Panc1 (cell line): ENCODE measurements at regions not wholly inside any gene's neighbourhood (a gene's known extent, or its start where the extent isn't known, plus 50 kb on each side); places are given as distances from the start of the nearest gene placed in this dataset.

Experiments
- ATAC-seq: fragments of 200-7000 bp; cut with Tn5 transposase; 2 replicates; pipeline ENCODE4 v1.9.1; 2020; ENCODE audit warnings: mild to moderate bottlenecking, moderate library complexity
- BruUV-seq: library from RNA; stranded (reverse); fragments of 400-500 nt; replicated peaks from 2 replicates; lab custom pipeline; 2021; lab: Mats Ljungman, UMichigan
- CTCF ChIA-PET: fragments of 300-600 bp; sonication (Branson Sonifier 250); formaldehyde crosslinking; loops from one replicate; lab custom pipeline; 2022; ENCODE audit warnings: antibody characterized with exemption; lab: Charles Lee
- POLR2A ChIA-PET: fragments of 300-600 bp; sonication (Branson Sonifier 250); formaldehyde crosslinking; loops from one replicate; lab custom pipeline; 2022; ENCODE audit warnings: antibody characterized with exemption; lab: Charles Lee
- DNase-seq: peaks from one replicate; pipeline ENCODE4 v3.0.0-alpha.2; 2010; ENCODE audit warnings: low read depth, low spot score
- H3K27ac ChIP-seq: 2 replicates; pipeline ENCODE4 v1.5.1; 2011; ENCODE audit warnings: mild to moderate bottlenecking, low read length, inconsistent platforms
- H3K27me3 ChIP-seq: fragments of 200-500 bp; sonication (Bioruptor generic); 2 replicates; pipeline ENCODE4 v1.6.0; 2014; ENCODE audit warnings: low read length, inconsistent platforms; ENCODE audit not compliant: control insufficient read depth, insufficient read depth
- H3K36me3 ChIP-seq: fragments of 200-500 bp; sonication (Bioruptor generic); 2 replicates; pipeline ENCODE4 v1.5.1; 2014; ENCODE audit warnings: inconsistent platforms, mild to moderate bottlenecking, low read length, moderate library complexity; ENCODE audit not compliant: control insufficient read depth, insufficient read depth
- H3K4me1 ChIP-seq: 2 replicates; pipeline ENCODE4 v1.5.1; 2011; ENCODE audit warnings: inconsistent platforms, mild to moderate bottlenecking, low read length, moderate library complexity; ENCODE audit not compliant: control insufficient read depth, insufficient read depth
- H3K4me3 ChIP-seq, 2 experiments: 2 replicates each; pipeline ENCODE4 v1.5.1; 2011 to 2012; ENCODE audit warnings: low read depth in 2 of 2, low read length in 2 of 2, mild to moderate bottlenecking in 2 of 2, inconsistent platforms in 1 of 2, moderate library complexity in 1 of 2
- H3K9me3 ChIP-seq: fragments of 200-500 bp; sonication (Bioruptor generic); 2 replicates; pipeline ENCODE4 v1.5.1; 2014; ENCODE audit warnings: low read depth, mild to moderate bottlenecking, inconsistent platforms, low read length, moderate library complexity; ENCODE audit not compliant: control insufficient read depth, insufficient read depth
- POLR2AphosphoS5 ChIP-seq: IDR thresholded peaks from 2 replicates; pipeline ENCODE4 v1.6.1; 2012; ENCODE audit warnings: mild to moderate bottlenecking, low read depth, low read length, moderate library complexity
- SIN3A ChIP-seq: IDR thresholded peaks from 2 replicates; pipeline ENCODE4 v1.6.1; 2012; ENCODE audit warnings: low read depth, mild to moderate bottlenecking, low read length, moderate library complexity, borderline replicate concordance; ENCODE audit not compliant: insufficient read depth
- TCF7L2 ChIP-seq: IDR thresholded peaks from 2 replicates; pipeline ENCODE4 v1.6.1; 2011; ENCODE audit warnings: mild to moderate bottlenecking, low read depth, low read length, inconsistent platforms
- in situ Hi-C: cut with HindIII; loops from 2 replicates; pipeline ENCODE4 v1.10.0; 2016; ENCODE audit warnings: low sequenced_read_pairs, low pct_unique_long_range_greater_than_20kb
- intact Hi-C: fragments of 100-400 bp; cut with micrococcal nuclease; formaldehyde crosslinking; loops from one replicate; pipeline ENCODE4 v1.10.0; 2022; ENCODE audit not compliant: unreplicated experiment
- TF ChIP-seq, protein P1 (sequence below): fragments of 450-650 bp; IDR thresholded peaks from 2 replicates; pipeline ENCODE4 v1.5.1; 2017; ENCODE audit warnings: mild to moderate bottlenecking
- TF ChIP-seq, protein P2 (sequence below), 2 experiments: IDR thresholded peaks; 2 replicates each; pipeline ENCODE4 v1.6.1; 2011 to 2012; ENCODE audit warnings: low read depth in 2 of 2, control low read depth in 1 of 2, low read length in 1 of 2, mild to moderate bottlenecking in 1 of 2, moderate library complexity in 1 of 2; ENCODE audit not compliant: insufficient read depth in 1 of 2

GRCh38 chr18:38362286-38362792 is 796.7 kb upstream of the CELF4 start:
- H3K36me3 ChIP-seq, result no peaks in the 10 kb centered on the region
- DNase-seq, result no peak
- in situ Hi-C loops (no loop called here), intact Hi-C loops (no loop called here)
- ChIA-PET POLR2A (no interaction called here), CTCF (no interaction called here)
- no TSS peak for BruUV-seq
- H3K9me3 ChIP-seq, result no peaks in the 10 kb centered on the region
- no peak overlapping the region for H3K4me3 ChIP-seq
- TF ChIP-seq, protein P1, sequence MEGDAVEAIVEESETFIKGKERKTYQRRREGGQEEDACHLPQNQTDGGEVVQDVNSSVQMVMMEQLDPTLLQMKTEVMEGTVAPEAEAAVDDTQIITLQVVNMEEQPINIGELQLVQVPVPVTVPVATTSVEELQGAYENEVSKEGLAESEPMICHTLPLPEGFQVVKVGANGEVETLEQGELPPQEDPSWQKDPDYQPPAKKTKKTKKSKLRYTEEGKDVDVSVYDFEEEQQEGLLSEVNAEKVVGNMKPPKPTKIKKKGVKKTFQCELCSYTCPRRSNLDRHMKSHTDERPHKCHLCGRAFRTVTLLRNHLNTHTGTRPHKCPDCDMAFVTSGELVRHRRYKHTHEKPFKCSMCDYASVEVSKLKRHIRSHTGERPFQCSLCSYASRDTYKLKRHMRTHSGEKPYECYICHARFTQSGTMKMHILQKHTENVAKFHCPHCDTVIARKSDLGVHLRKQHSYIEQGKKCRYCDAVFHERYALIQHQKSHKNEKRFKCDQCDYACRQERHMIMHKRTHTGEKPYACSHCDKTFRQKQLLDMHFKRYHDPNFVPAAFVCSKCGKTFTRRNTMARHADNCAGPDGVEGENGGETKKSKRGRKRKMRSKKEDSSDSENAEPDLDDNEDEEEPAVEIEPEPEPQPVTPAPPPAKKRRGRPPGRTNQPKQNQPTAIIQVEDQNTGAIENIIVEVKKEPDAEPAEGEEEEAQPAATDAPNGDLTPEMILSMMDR, result no peak
- H3K27me3 ChIP-seq, result no peaks in the 10 kb centered on the region
- H3K4me1 ChIP-seq, result no peaks in the 10 kb centered on the region
- H3K27ac ChIP-seq, result no peak overlapping the region
- ATAC-seq, result no peak

- TF ChIP-seq POLR2AphosphoS5, result no peak
Measured at GRCh38 chr18:38358805-38359657, 793.4 kb upstream of the CELF4 start.

GRCh38 chr18:38353149-38353548 is 787.6 kb upstream of the CELF4 start:
- Histone ChIP-seq H3K4me3 (no peak overlapping the region), H3K27ac (no peak overlapping the region), H3K27me3 (no peaks in the 10 kb centered on the region), H3K36me3 (no peaks in the 10 kb centered on the region), H3K4me1 (no peaks in the 10 kb centered on the region), H3K9me3 (no peaks in the 10 kb centered on the region)
- ChIA-PET CTCF (no interaction called here), POLR2A (interaction anchor here (0.7 kb wide), 1 partner anchor 194 kb away, joined by 4 read pairs; no protein-coding TSS in a partner anchor)
- ATAC-seq (no peak), DNase-seq (no peak)
- BruUV-seq, result no TSS peak
- in situ Hi-C loops, result no loop called here
- intact Hi-C loops, result no loop called here
- no peak for TF ChIP-seq SIN3A
- no peak for TF ChIP-seq POLR2AphosphoS5
- TF ChIP-seq TCF7L2, result no peak
- TF ChIP-seq, protein P1, result no peak
- TF ChIP-seq, protein P2, sequence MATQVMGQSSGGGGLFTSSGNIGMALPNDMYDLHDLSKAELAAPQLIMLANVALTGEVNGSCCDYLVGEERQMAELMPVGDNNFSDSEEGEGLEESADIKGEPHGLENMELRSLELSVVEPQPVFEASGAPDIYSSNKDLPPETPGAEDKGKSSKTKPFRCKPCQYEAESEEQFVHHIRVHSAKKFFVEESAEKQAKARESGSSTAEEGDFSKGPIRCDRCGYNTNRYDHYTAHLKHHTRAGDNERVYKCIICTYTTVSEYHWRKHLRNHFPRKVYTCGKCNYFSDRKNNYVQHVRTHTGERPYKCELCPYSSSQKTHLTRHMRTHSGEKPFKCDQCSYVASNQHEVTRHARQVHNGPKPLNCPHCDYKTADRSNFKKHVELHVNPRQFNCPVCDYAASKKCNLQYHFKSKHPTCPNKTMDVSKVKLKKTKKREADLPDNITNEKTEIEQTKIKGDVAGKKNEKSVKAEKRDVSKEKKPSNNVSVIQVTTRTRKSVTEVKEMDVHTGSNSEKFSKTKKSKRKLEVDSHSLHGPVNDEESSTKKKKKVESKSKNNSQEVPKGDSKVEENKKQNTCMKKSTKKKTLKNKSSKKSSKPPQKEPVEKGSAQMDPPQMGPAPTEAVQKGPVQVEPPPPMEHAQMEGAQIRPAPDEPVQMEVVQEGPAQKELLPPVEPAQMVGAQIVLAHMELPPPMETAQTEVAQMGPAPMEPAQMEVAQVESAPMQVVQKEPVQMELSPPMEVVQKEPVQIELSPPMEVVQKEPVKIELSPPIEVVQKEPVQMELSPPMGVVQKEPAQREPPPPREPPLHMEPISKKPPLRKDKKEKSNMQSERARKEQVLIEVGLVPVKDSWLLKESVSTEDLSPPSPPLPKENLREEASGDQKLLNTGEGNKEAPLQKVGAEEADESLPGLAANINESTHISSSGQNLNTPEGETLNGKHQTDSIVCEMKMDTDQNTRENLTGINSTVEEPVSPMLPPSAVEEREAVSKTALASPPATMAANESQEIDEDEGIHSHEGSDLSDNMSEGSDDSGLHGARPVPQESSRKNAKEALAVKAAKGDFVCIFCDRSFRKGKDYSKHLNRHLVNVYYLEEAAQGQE (IDR thresholded peaks at IDR 0.05; ENCODE audit: insufficient read depth in 1 of 2, low read depth in 2 of 2, low read length in 1 of 2), result no peak

More at GRCh38 chr18:38358805-38359657, 793.4 kb upstream of the CELF4 start:
- DNase-seq (no peak), ATAC-seq (no peak)
- no TSS peak for BruUV-seq
- intact Hi-C loops, result no loop called here
- CTCF ChIA-PET, result no interaction called here
- in situ Hi-C loops, result no loop called here
- POLR2A ChIA-PET, result no interaction called here
- Histone ChIP-seq H3K27ac (no peak overlapping the region), H3K4me1 (no peaks in the 10 kb centered on the region), H3K4me3 (no peak overlapping the region), H3K9me3 (no peaks in the 10 kb centered on the region), H3K27me3 (no peaks in the 10 kb centered on the region), H3K36me3 (no peaks in the 10 kb centered on the region)
